ENCODE measurements at regions not wholly inside any gene's neighbourhood (a gene's known extent, or its start where the extent isn't known, plus 50 kb on each side); places are given as distances from the start of the nearest gene placed in this dataset.

DNA sequence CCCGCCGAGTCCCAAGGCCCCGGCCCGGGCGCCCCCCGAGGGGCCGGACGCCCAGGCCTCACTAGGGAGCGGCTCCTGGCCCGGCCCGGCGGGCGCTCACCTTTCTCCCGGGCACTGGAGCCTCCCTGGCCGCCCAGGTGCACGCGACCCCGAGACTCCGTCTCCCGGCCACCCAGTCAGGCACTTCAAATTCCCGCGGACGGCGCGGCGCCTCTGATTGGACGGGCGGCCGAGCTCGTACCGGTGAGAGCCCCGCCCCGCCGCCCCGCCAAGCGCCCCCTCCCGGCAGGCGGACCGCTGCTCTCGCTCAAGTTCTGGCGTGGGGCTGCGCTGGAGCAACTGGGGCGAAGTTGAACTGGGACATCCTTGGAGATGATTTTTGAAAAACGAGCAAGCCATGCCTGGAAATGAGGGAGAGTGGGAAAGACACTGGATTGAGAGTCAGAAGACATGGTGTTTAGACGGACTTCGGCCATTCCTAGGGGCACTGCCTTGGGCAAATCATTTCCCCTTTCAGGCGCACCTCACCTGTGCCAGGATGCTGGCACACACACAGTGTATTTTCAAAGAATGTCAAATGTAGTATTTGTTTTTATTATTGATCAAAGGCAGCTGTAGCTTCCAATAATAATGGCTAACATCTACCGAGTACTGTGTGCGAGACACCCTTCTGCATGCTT is 485.3 kb downstream of the UQCRFS1 start:
- TF ChIP-seq EZH2phosphoT487 (IDR thresholded peaks at IDR 0.05; ENCODE audit: borderline replicate concordance) = no peak
- TF ChIP-seq, protein P1, sequence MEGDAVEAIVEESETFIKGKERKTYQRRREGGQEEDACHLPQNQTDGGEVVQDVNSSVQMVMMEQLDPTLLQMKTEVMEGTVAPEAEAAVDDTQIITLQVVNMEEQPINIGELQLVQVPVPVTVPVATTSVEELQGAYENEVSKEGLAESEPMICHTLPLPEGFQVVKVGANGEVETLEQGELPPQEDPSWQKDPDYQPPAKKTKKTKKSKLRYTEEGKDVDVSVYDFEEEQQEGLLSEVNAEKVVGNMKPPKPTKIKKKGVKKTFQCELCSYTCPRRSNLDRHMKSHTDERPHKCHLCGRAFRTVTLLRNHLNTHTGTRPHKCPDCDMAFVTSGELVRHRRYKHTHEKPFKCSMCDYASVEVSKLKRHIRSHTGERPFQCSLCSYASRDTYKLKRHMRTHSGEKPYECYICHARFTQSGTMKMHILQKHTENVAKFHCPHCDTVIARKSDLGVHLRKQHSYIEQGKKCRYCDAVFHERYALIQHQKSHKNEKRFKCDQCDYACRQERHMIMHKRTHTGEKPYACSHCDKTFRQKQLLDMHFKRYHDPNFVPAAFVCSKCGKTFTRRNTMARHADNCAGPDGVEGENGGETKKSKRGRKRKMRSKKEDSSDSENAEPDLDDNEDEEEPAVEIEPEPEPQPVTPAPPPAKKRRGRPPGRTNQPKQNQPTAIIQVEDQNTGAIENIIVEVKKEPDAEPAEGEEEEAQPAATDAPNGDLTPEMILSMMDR (conservative IDR thresholded peaks at IDR 0.05; ENCODE audit: low read length) = no peak

All from Loucy (cell line).